Hematopoietic multipotent progenitor cell treated with erythropoietin and hydrocortisone succinate and interleukin-3 and kit ligand, for 6 days (in vitro differentiated cells): ENCODE measurements at regions not wholly inside any gene's neighbourhood (a gene's known extent, or its start where the extent isn't known, plus 50 kb on each side); places are given as distances from the start of the nearest gene placed in this dataset.
"Not testable (repeated sequence)": the region's sequence is repeated elsewhere in the genome, so short reads cannot be mapped to it uniquely, and the experiment has no call there.

Experiments
- DNase-seq: peaks from one replicate; pipeline ENCODE4 v3.0.0-alpha.2; 2015

DNA sequence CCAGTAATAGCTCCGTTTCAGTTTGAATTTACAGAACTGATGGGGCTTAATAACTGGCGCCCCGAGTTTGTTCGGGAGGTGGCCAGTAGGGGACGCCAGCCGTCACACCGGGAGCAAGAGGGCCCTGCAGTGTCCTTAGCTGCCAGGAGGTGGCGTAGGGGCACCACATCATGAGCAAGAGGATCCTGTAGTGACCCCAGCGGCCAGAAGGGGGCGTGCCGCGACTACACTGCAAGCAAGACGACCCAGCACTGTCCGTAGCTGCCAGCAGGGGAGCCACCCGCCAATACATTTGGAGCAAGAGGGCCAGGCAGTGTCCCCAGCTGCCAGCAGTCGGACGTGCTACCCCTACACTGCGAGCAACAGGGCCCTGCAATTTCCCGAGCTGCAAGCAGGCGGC is 663.7 kb upstream of the B3GAT1 start:
- peak; percentile 51 for DNase-seq

DNA sequence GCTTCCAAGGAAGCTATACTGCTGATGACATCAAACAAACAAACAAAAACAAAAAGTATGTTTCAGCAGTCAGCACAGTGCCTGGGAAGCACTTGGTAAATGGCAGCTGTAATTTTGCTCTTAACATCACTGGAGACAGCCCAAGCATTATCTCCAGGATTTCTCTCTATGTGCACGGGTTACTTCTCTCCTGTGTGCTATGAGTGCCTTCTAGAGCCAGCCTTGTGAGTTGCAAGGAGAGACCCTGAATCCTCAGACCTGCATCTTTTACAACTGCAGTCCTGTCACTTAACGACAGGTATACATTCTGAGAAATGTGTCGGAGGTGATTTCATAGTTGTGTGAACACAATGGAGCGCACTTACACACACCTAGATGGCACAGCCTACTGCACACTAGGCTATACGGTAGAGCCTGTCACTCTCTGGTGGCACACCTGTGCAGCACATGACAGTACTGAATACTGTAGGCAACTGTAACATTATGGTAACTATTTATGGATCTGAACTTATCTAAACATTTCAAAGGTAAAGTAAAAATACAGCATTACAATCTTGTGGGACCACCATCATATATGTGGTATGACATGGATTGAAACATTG is 662.5 kb upstream of the B3GAT1 start:
- no peak for DNase-seq

DNA sequence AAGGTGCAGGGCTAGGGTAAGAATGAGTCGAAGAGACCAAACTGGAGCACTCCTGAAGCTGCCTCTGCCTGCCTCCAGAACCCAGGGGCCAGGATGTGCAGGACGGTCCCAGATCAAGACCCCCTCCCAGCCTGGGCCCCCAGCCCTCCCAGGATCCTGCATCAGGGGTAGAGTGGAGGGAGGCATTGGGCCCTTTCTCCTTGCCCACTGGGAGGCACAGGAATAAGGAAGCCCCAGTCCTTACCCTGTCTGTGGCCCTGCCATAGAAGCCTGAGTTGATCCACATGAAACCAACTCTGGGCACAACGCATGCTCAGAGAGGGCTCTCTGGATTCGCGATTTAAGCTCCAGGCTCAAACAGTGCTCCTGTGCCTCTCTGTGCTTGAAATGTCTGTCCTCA is 661.8 kb upstream of the B3GAT1 start:
- no peak for DNase-seq

DNA sequence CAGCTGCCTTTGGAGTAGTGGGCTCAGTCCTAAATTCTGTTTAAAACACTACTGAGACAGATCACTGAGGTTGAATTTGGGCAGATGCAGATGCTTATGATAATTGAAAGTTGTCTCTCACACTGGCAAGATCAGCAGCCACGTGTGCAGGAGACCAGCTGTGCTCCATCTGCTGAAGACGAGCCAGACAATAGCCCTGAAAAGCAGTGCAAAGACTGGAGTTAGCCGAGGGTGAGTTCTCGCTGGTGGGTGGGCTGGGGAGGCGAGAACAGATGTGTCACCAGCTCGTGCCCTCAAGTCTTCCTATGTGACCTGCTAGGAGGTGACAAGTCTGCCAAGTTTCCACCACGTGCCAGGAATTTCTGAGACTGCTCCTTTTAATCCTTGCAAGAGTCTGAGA is 661.3 kb upstream of the B3GAT1 start:
- DNase-seq: no peak

DNA sequence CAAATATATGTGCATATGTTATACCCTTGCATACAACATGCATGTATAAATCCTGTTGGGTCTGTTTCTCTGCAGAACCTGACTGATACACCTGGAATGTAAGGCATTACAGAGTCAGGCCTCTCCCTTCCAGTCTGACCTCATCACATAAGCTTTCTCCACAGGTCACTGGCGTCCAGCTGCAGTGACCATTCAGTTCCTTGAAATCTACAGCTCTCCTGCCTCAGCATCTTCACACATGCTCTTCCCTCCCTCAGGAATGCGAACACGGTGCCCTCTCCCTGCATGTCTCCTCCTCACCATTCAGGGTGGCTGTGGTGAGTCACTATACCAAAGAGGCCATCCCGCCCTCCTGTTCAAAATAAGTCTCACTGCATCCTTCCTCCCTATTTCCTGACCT is 657.8 kb upstream of the B3GAT1 start:
- DNase-seq: no peak

DNA sequence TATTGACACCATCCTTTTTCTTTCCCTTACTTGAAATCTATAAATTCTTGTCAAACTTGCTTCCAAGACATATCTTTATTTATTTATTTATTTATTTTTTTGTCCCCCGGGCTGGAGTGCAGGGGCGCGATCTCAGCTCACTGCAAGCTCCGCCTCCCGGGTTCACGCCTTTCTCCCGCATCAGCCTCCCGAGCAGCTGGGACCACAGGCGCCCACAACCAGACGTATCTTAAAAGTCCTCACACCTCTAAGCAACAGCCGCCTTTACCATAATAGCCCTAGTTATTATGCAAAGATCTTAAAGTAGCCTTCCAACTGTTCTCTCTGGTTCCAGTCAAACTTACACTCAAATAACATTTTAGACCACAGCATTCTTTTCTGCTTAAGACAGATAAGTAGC is 657.0 kb upstream of the B3GAT1 start:
- no peak for DNase-seq

DNA sequence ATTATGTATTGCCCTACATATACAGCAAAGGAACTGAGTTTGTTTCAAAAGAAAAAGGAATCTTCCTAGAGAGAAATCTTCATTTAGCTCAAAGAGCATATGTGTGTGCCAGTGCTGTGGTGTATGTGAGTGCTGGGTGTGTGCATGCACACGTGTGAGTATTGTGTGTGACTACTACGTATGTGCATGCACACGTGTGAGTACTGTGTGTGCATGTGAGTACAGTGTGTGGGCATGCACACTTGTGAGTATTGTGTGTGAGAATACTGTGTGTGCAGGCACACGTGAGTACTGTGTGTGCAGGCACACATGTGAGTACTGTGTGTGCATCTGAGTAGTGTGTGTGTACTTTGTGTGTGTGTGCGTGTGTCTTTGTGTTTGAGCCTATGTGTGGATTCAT is 651.0 kb upstream of the B3GAT1 start:
- no peak for DNase-seq

DNA sequence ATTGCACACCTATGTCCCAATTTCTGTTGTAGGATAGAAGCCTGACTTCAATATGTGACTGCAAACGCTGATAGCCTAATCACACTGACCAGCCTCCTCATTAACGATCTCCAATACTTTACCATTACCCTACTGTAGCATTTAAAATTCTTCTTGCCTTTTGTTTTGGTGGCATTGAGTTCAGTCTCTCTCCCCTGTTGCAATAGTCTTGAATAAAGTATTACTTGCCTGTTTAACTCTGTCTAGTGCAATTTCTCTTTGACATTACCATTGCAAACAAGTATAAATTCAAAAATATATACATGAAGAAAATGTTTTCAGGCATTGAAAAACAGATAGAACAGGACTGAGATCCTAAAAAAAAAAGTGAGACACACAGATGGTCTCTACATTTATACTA is 649.1 kb upstream of the B3GAT1 start:
- DNase-seq: no peak

DNA sequence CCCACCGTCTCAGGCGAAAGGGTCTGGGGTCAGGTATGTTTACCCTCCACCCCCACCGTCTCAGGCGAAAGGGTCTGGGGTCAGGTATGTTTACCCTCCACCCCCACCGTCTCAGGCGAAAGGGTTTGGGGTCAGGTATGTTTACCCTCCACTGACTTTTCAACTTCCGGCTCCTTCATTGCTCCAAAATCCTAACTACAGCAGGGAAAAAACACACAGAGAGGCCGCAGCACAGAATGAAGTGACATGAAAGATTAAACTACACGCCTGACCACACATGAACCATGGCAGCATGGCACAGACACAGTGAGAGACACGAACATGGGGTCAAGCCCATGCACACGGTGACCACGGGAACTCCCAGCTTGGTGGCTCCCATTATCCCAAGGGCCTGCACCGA is 634.9 kb upstream of the B3GAT1 start:
- DNase-seq: no peak

DNA sequence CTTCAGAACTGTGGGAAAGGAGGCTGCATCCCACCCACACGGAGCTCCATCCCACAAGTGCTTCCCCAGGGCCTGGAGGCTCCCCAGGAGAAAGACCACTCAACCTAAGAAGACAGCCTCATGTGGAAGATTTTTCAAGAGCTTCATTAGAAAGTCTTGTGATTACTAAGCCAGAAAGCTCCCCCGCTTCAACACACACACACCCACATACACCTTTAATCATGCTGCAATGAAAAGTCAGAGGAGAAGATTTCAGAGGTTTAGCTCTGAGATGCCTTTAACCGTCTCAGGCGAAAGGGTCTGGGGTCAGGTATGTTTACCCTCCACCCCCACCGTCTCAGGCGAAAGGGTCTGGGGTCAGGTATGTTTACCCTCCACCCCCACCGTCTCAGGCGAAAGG is 634.5 kb upstream of the B3GAT1 start:
- DNase-seq: no peak

DNA sequence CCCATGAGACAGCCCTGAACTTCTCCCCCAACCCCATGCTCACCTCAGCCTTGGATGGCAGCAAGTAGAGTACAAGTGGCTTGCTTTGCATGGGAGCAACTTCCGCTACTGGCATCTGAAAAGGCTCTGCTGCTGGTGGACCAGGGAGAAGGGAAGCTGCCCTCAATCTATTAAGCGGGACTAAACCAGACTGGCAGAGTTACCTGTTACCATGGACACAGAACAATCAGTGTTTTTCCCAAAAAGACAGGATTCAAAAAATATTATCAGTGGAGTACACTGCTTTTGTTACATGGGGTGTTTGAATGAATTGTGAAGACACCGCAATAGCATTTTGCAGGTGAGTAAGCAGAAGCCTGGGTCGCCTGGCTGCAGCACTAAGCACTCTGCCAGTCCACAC is 631.4 kb upstream of the B3GAT1 start:
- DNase-seq: no peak

DNA sequence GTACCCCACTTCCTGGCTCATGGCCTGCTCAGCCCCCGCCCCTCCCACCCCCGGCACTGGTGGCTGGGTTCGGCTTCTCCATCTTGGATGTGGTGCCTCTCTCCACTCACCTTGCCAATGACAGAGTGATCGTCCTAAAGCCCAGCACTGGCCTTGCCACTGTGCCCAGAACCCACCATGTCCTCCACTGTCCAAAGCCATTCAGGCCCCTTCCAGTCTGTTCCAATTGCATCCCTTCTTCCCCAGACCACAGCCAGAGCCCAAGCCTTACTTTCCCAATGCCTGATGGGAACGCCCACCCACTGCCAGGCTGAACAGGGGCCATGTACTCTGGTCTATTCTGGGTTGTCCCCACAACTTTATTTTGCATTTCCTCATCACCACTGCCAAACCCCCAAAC is 625.8 kb upstream of the B3GAT1 start:
- DNase-seq: no peak

DNA sequence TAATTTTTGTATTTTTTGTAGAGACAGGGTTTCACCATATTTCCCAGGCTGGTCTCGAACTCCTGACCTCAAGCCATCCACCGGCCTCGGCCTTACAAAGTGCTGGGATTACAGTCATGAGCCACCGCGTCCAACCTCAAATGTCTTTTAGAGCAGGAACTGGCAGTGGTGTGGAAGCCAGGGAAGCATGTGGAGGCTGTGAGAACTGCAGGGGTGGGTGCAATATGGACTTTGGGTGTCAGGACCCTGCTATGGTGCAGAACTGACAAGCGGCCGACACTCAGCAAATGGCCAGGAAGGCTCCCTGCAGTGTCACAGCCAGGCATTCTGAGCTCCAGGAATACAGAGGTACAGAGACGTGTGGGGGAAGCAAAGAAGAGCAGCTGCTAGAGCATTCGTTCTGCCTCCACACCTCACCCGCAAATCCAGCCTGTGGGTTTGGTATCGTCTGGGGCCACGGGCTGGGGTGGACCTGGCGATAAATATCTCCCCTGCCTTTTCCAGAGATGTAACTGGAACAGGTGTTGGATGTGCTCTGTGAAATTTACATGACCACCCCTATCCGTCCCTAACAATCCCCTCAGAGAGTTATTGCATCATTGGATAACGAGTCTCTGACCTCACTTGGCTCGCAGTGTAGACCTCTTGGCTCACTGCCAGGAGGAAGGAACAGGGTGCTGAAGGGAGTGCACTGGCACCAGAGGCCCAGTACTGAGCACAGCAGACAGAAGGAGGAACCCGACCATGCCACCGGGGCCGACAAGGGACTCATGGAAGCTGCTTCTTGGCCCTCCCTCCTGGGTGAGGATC is 624.7 kb upstream of the B3GAT1 start:
- no peak for DNase-seq

DNA sequence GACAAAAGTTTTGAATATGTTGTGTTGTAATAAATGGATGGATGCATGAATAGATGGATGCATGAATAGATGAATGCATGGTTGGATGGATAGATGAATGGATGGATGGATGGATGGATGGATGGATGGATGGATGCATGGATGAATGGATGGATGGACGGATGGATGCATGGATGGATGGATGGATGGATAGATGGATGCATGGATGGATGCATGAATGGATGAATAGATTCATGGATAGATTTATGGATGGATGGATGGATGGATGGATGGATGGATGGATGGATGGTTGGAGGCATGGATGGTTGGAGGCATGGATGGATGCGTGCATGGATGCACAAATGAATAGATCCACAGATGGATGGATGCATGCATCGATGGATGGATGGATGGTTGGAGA is 623.2 kb upstream of the B3GAT1 start:
- DNase-seq: no peak

DNA sequence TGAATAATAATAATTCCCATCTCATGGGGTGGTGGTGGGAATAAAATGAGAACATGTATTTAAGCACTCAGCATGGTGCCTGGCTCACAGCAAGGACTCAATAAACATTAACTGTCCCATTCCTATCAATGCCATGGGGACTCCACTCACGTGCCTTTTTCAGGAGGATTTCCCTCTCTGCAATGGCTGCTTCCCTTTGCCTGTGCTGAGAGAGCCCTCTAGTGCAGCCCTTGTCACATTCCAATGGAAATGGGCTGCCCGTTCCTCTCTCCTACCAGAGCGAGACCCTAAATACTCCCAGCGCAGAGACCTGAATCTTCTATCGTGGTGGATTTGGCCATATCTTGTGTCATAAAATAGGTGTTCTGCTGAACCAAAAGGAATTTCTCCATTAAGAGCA is 621.5 kb upstream of the B3GAT1 start:
- no peak for DNase-seq

DNA sequence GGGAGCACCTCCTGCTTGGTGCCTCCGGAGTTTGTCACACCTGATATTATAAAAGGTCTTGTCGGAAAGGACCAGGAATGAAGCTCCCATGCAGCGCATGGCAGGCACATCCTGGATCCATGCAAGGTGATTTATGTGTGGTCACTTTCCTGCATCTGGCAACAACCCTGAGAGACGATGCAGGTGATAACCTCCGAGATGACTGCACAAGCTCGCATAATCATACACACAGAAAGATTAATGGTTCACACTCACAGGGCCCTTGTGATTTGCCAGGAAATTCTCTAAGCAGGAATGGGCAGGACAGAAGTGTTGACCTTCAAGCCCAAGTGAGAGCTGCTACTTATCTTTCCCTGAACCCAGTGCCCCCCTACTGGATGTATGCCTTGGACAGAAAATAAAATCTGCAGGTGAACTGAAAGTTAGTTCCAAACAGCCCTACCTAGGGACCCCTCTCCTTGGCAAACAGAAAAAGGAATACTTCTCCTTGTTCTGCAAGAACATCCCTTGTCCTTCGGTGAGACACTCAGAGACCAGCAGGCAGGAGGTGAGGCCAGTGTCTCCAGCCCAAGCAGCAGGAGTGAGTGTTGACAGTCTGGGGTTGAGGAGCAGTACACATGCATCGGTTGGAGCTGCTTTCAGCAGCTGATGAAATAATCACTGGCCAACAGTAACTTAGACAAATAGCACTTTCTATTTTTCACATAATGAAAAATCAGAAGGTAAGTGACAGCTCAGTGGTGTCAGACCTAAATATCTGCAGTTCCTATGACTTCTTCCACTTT is 619.4 kb upstream of the B3GAT1 start:
- no peak for DNase-seq

DNA sequence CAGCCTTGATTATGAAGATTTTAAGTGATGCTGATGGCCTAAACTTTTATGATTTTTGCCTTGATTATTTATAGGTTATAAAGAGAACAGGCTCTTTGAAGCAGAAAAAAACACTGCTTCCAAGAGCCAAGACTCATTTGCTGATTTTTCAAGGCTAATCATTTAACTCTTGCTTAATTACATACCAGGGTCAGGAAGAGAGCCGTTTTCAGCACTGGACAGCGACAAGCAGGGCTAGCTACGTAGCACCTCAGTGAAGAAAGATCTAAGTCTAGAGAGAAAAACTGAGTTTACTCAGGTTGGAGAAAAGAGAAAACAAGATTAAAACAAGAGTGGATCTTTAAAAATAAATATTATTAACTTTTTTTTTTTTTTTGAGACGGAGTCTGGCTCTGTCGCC is 615.4 kb upstream of the B3GAT1 start:
- DNase-seq: peak; percentile 69

DNA sequence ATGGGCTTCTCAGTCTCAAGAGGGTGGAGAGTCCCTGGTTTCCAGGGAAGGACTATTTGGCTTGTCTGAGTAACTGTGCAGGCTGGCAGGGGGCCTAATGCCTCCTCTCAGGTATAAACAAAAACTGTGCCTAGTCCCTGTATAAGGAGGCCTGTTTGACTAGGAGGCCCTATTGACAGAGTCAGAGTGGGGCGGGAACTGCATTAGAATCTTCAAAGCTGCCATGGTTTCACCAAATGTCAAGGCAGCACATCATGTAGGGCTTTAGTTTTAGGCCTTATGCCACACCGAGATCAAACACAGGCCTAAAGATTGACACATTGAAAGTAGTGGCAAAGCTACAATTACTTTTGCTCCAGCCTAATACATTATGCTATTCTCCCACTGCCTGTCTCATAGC is 611.5 kb upstream of the B3GAT1 start:
- no peak for DNase-seq

DNA sequence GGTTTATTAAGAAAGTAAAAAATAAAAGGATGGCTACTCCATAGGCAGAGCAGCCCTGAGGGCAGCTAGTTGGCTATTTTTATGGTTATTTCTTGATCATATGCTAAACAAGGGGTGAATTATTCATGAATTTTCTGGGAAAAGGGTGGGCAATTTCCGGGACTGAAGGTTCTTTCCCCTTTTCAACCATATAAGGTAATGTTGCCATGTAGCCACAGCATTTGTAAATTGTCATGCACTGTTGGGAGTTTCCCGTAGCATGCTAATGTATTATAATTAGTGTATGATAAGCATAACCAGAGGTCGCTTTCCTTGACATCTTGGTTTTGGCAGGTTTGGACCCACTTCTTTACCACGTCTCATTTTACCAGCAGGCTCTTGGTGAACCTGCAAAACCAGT is 610.4 kb upstream of the B3GAT1 start:
- DNase-seq: no peak

DNA sequence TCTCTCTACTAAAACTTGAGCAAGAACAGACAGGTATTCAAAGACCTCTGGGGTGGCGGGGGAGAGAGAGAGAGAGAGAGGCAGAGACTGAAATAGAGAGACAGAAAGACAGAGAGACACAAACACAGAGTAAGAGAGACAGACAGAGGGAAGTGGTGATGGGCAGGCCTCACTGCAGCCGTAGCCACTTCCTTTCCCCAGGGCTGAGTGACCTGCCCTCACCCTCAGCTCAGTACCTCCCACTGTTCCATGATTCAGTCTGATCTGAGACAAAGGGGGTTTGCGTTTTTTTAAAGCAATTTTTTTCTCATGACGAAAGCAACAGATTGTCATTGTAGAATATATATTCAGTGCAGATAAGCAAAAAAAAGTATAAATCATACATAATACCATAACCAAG is 607.9 kb upstream of the B3GAT1 start:
- DNase-seq: no peak

DNA sequence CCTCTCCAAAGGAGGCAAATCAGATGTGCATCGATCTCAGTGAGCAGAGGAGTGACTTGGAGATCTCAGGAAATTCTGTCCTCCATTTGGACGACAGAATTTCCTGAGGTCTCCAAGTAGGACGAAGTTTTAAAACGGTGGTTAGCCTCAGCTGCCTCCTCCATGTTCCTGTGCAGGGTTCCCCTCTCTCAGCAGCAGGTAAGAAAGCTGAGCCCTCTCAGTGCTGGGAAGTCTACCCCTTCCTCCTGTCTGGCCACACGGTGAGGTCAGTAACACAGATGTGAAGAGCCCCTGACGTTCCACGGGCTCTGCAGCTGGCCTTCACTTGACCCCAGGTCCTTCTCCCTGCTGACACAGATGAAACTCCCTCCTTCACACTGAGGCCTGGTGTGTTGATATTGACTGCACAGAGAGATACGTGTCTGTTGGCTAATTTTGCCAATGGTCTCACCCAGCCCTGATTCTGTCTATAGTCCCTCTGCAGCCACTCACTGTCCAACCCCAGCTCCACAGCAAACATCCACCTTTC is 607.4 kb upstream of the B3GAT1 start:
- DNase-seq: no peak

DNA sequence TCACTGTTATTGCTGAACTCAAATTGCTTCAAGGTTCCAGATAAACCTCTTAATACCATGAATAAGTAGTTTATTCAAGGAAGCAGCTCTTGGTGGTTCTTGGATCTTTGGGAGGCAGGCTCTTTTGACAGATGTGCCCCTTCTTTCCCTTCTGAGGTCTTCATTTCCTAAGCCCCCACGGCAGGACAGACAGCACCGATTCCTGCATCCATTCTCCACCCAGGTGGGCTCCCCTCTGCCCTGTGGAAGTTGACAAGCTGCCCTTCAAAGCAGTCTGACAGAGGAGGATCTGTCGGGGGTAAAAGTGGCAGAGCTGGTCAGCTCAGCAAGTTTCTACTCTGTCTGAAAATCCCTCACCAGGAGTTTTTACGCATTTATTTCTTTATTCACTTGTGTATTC is 605.3 kb upstream of the B3GAT1 start:
- no peak for DNase-seq

DNA sequence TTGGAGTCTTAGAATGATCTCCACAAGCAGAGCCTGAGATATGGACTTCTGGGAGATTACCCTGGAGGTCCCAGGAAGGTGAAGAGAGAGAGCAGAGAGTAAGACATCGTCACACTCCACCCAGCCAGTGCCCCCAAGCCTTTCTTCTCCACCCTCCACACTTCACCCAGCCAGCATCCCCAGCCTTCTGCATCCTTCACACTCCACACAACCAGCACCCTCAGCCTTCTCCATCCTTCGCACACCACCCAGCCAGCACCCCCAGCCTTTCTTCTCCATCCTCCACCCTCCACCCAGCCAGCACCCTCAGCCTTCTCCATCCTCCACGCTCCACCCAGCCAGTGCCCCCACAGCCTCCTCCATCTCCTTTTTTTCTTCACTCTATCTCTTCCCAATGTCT is 603.9 kb upstream of the B3GAT1 start:
- no peak for DNase-seq

DNA sequence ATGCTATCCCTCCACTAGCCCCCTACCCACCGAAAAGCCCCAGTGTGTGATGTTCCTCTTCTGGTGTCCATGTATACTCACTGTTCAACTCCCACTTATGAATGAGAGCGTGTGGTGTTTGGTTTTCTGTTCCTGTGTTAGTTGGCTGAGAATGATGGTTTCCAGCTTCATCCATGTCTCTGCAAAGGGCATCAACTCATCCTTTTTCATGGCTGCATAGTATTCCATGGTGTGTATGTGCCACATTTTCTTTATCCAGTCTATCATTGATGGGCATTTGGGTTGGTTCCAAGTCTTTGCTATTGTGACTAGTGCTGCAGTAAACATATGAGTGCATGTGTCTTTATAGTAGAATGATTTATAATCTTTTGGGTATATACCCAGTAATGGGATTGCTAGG is 599.3 kb upstream of the B3GAT1 start:
- DNase-seq: not testable (repeated sequence)
